C4-2B (cell line): ENCODE measurements at regions not wholly inside any gene's neighbourhood (a gene's known extent, or its start where the extent isn't known, plus 50 kb on each side); places are given as distances from the start of the nearest gene placed in this dataset.

Experiments used
- CTCF ChIP-seq: fragments of 450-650 bp; conservative IDR thresholded peaks from 2 replicates; pipeline ENCODE4 v1.5.1; 2017; ENCODE audit warnings: mild to moderate bottlenecking
- ZFX ChIP-seq: fragments of 450-650 bp; IDR thresholded peaks from 2 replicates; pipeline ENCODE4 v1.6.1; 2017

GRCh38 chr1:79376106-79376505 is 369.6 kb upstream of the ADGRL4 start:
- TF ChIP-seq CTCF (no peak), ZFX (no peak)
